ENCODE measurements at regions not wholly inside any gene's neighbourhood (a gene's known extent, or its start where the extent isn't known, plus 50 kb on each side); places are given as distances from the start of the nearest gene placed in this dataset.
"Not testable (repeated sequence)": the region's sequence is repeated elsewhere in the genome, so short reads cannot be mapped to it uniquely, and the experiment has no call there.

DNA sequence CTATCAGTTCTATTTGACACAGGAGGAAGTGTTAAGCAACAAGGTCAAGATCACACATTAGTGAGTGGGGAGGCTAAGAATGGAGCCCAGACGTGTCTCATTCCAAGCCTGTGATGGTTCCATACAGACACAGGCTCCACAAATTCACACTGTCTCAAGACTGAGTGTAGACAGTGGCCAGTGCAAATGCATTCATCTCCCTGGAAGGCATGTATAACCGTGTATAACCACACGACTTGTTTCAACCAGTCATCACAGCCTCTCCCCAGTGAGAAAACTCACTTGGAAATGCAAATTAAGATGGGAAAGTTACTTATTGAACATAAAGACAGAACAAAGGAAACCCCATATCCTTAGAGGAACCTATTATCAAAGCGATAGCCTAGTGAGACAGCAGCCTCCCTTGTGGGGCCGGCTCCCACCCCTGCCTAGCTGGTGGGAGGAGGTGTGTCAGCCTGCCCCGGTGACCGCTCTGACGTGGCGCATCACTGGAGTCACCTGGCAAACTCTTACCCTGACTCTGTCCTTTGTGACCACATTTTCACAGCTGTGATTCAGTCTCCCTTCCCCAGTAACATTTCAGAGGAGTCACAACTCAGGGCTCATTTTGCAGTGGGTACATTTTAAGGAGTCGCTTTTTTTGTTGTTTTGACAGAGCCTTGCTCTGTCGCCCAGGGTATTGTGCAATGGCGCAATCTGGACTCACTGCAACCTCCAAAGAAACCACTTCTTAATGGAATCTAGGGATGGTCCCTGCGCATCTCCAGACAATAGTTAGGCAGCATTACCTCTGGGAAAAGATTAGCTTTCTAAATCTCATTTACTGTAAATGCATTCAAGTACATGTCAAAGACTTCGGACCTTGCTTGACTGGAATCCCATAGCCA lies 126.6 kb upstream of the PARD3 start:
- intact Hi-C loops (cut with DNase I; ENCODE audit: low total_unique reads): no loop called here
- H3K27me3 ChIP-seq: no peaks in the 10 kb centered on the region
- H3K4me3 ChIP-seq: no peak overlapping the region
- H3K27ac ChIP-seq: no peak overlapping the region
- H3K4me1 ChIP-seq: no peaks in the 10 kb centered on the region
- no peak for DNase-seq
- no peak for TF ChIP-seq POLR2A (IDR thresholded peaks at IDR 0.05)
- TF ChIP-seq, protein P1, sequence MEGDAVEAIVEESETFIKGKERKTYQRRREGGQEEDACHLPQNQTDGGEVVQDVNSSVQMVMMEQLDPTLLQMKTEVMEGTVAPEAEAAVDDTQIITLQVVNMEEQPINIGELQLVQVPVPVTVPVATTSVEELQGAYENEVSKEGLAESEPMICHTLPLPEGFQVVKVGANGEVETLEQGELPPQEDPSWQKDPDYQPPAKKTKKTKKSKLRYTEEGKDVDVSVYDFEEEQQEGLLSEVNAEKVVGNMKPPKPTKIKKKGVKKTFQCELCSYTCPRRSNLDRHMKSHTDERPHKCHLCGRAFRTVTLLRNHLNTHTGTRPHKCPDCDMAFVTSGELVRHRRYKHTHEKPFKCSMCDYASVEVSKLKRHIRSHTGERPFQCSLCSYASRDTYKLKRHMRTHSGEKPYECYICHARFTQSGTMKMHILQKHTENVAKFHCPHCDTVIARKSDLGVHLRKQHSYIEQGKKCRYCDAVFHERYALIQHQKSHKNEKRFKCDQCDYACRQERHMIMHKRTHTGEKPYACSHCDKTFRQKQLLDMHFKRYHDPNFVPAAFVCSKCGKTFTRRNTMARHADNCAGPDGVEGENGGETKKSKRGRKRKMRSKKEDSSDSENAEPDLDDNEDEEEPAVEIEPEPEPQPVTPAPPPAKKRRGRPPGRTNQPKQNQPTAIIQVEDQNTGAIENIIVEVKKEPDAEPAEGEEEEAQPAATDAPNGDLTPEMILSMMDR (IDR thresholded peaks at IDR 0.05): no peak
- H3K36me3 ChIP-seq: no peaks in the 10 kb centered on the region
- no peaks in the 10 kb centered on the region for H3K9me3 ChIP-seq

DNA sequence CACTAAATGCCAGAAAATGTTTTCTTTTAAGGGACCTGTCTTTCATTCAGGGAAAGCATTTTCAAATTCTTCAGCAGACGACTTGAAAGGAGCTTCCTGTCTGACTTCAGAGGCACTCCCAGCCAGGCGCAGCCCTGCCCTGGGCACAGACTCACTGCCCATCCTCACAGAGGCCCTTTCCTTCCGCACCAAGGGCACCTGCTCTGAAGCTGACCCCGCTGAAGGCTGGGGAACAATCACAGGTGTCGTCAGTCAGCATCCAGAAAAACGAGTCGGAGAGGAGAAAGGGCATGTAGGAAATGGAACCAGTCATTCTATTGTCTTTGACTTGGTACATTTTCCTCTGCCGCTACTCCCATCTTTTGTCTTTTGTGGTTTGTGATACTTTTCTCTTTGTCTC lies 125.3 kb upstream of the PARD3 start:
- H3K4me1 ChIP-seq: no peaks in the 10 kb centered on the region
- H3K27ac ChIP-seq: no peak overlapping the region
- TF ChIP-seq, protein P1 (IDR thresholded peaks at IDR 0.05): no peak
- DNase-seq: no peak
- H3K4me3 ChIP-seq: no peak overlapping the region
- intact Hi-C loops (cut with DNase I; ENCODE audit: low total_unique reads): no loop called here
- no peaks in the 10 kb centered on the region for H3K27me3 ChIP-seq
- H3K36me3 ChIP-seq: no peaks in the 10 kb centered on the region
- no peaks in the 10 kb centered on the region for H3K9me3 ChIP-seq

DNA sequence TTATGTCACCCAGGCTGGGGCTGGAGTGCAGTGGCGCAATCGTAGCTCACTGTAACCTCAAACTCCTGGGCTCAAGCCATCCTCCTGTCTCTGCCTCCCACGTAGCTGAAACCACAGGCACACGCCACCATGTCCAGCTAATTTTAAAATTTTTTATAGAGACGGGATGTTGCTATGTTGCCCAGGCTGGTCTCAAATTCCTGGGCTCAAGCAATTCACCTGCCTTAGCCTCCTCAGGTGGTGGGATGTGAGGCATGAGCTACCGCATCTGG lies 123.2 kb upstream of the PARD3 start:
- H3K4me3 ChIP-seq: no peak overlapping the region
- no peaks in the 10 kb centered on the region for H3K27me3 ChIP-seq
- no peak for DNase-seq
- no peaks in the 10 kb centered on the region for H3K9me3 ChIP-seq
- H3K4me1 ChIP-seq: no peaks in the 10 kb centered on the region
- H3K27ac ChIP-seq: no peak overlapping the region
- no peaks in the 10 kb centered on the region for H3K36me3 ChIP-seq
- no peak for TF ChIP-seq POLR2A (IDR thresholded peaks at IDR 0.05)
- TF ChIP-seq, protein P1 (IDR thresholded peaks at IDR 0.05): no peak
- intact Hi-C loops (cut with DNase I; ENCODE audit: low total_unique reads): no loop called here

DNA sequence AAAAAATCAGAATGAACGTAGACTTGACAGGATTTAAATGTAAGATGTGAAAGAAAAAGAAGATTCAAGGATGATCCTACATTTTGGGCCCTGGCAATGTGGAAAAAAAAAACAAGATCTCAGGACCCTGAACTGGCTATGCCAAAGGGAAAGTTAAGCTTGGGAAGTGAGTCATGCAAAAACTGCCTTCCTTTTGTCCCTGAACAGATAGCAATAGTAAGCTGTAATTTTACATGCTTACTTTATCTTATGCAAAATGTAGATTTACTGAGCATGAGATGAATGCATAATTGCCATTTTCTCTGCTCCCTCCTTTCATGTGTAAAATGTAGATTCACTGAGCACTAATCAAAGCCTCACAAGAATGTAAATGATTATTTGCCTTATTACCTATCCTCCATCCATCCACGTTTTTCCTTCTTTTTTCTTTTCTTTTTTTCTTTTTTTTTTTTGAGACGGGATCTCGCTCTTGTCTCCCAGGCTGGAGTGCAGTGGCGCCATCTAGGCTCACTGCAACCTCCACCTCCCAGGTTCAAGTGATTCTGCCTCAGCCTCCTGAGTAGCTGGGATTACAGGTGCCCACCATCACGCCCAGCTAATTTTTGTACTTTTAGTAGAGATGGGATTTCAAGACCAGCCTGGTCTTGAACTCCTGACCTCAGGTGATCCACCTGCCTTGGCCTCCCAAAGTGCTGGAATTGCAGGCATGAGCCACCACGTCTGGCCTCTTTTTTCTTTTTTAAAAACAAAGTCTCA lies 122.7 kb upstream of the PARD3 start:
- TF ChIP-seq, protein P1 (IDR thresholded peaks at IDR 0.05): peak in 1 of 4 experiments; percentile 11
- DNase-seq; H3K4me3 ChIP-seq; H3K27ac ChIP-seq; H3K9me3 ChIP-seq; H3K36me3 ChIP-seq; intact Hi-C loops (cut with DNase I; ENCODE audit: low total_unique reads); H3K27me3 ChIP-seq; H3K4me1 ChIP-seq: not testable (repeated sequence)

DNA sequence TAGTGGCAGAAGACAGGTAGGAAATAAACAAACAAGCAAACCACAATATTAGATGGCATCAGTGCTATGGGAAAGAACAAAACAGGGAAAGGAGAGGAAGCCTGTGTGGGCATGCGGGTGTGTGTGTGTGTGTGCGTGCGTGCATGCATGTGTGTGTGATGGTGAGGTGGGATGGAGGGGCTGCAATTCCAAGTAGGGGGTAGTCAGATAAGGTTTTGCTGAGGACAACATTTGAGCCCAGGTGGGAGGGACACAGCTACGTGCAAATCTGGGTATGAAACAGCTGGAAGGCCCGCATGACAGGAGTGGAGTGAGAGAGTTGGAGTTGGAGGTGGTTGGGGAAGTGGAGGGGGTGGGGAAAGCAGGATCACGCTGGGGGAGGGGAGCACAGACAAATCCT lies 121.0 kb upstream of the PARD3 start:
- intact Hi-C loops (cut with DNase I; ENCODE audit: low total_unique reads): no loop called here
- Histone ChIP-seq H3K9me3 (no peaks in the 10 kb centered on the region), H3K27ac (no peak overlapping the region), H3K4me3 (no peak overlapping the region), H3K4me1 (no peaks in the 10 kb centered on the region), H3K36me3 (no peaks in the 10 kb centered on the region), H3K27me3 (no peaks in the 10 kb centered on the region)
- TF ChIP-seq, protein P1 (IDR thresholded peaks at IDR 0.05): no peak
- TF ChIP-seq POLR2A (IDR thresholded peaks at IDR 0.05): no peak
- DNase-seq: no peak

All from uterus (tissue), 3 donors.